ENCODE measurements at regions not wholly inside any gene's neighbourhood (a gene's known extent, or its start where the extent isn't known, plus 50 kb on each side); places are given as distances from the start of the nearest gene placed in this dataset.
"Not testable (repeated sequence)": the region's sequence is repeated elsewhere in the genome, so short reads cannot be mapped to it uniquely, and the experiment has no call there.

DNA sequence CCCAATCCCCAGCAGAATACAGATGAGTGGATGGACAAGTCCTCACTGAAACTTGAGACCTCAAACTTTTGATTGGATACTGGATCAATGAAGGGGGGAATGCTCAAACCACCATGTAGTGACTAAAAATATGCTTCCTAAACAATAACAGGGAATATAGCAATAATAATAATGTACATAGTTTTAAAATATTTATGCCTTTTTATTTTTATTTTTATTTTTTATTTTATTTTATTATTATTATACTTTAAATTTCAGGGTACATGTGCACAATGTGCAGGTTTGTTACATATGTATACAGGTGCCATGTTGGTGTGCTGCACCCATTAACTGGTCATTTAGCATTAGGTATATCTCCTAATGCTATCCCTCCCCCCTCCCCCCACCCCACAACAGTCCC is 506.0 kb downstream of the SOX6 start:
- not testable (repeated sequence) for TF ChIP-seq HNRNPL (IDR thresholded peaks at IDR 0.05; ENCODE audit: low read depth, low read length); CREB1 (IDR thresholded peaks at IDR 0.05); CREB1 (CRISPR knock-in tag; IDR thresholded peaks at IDR 0.05); SRSF9 (IDR thresholded peaks at IDR 0.05; ENCODE audit: borderline replicate concordance, insufficient read depth, low read depth, low read length, poor library complexity, severe bottlenecking); HNF4G (IDR thresholded peaks at IDR 0.05; ENCODE audit: borderline replicate concordance, low read depth, low read length); HNF4G (CRISPR knock-in tag; IDR thresholded peaks at IDR 0.05; ENCODE audit: borderline replicate concordance, low read depth); ZNF280D (CRISPR knock-in tag; IDR thresholded peaks at IDR 0.05); ZNF30 (CRISPR knock-in tag; IDR thresholded peaks at IDR 0.05); NFYC (CRISPR knock-in tag; IDR thresholded peaks at IDR 0.05); CTCF (CRISPR knock-in tag; IDR thresholded peaks at IDR 0.05); ELF4 (CRISPR knock-in tag; IDR thresholded peaks at IDR 0.05; ENCODE audit: borderline replicate concordance); SUZ12 (IDR thresholded peaks at IDR 0.05; ENCODE audit: low read depth, low read length)
- TF ChIP-seq, protein P1, sequence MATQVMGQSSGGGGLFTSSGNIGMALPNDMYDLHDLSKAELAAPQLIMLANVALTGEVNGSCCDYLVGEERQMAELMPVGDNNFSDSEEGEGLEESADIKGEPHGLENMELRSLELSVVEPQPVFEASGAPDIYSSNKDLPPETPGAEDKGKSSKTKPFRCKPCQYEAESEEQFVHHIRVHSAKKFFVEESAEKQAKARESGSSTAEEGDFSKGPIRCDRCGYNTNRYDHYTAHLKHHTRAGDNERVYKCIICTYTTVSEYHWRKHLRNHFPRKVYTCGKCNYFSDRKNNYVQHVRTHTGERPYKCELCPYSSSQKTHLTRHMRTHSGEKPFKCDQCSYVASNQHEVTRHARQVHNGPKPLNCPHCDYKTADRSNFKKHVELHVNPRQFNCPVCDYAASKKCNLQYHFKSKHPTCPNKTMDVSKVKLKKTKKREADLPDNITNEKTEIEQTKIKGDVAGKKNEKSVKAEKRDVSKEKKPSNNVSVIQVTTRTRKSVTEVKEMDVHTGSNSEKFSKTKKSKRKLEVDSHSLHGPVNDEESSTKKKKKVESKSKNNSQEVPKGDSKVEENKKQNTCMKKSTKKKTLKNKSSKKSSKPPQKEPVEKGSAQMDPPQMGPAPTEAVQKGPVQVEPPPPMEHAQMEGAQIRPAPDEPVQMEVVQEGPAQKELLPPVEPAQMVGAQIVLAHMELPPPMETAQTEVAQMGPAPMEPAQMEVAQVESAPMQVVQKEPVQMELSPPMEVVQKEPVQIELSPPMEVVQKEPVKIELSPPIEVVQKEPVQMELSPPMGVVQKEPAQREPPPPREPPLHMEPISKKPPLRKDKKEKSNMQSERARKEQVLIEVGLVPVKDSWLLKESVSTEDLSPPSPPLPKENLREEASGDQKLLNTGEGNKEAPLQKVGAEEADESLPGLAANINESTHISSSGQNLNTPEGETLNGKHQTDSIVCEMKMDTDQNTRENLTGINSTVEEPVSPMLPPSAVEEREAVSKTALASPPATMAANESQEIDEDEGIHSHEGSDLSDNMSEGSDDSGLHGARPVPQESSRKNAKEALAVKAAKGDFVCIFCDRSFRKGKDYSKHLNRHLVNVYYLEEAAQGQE (IDR thresholded peaks at IDR 0.05; ENCODE audit: borderline replicate concordance in 1 of 2, low read depth in 1 of 2, low read length in 2 of 2), result not testable (repeated sequence)
- TF ChIP-seq, protein P2, sequence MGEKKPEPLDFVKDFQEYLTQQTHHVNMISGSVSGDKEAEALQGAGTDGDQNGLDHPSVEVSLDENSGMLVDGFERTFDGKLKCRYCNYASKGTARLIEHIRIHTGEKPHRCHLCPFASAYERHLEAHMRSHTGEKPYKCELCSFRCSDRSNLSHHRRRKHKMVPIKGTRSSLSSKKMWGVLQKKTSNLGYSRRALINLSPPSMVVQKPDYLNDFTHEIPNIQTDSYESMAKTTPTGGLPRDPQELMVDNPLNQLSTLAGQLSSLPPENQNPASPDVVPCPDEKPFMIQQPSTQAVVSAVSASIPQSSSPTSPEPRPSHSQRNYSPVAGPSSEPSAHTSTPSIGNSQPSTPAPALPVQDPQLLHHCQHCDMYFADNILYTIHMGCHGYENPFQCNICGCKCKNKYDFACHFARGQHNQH (CRISPR knock-in tag; IDR thresholded peaks at IDR 0.05), result not testable (repeated sequence)
- TF ChIP-seq, protein P3, sequence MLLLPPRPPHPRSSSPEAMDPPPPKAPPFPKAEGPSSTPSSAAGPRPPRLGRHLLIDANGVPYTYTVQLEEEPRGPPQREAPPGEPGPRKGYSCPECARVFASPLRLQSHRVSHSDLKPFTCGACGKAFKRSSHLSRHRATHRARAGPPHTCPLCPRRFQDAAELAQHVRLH (CRISPR knock-in tag; IDR thresholded peaks at IDR 0.05; ENCODE audit: borderline replicate concordance, low read depth), result not testable (repeated sequence)
- TF ChIP-seq, protein P4, sequence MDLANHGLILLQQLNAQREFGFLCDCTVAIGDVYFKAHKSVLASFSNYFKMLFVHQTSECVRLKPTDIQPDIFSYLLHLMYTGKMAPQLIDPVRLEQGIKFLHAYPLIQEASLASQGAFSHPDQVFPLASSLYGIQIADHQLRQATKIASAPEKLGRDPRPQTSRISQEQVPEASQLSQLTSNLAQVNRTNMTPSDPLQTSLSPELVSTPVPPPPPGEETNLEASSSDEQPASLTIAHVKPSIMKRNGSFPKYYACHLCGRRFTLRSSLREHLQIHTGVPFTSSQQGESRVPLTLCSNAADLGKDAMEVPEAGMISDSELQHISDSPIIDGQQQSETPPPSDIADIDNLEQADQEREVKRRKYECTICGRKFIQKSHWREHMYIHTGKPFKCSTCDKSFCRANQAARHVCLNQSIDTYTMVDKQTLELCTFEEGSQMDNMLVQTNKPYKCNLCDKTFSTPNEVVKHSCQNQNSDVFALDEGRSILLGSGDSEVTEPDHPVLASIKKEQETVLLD (CRISPR knock-in tag; IDR thresholded peaks at IDR 0.05; ENCODE audit: low read depth), result not testable (repeated sequence)
